PC-3 (cell line): ENCODE measurements at regions not wholly inside any gene's neighbourhood (a gene's known extent, or its start where the extent isn't known, plus 50 kb on each side); places are given as distances from the start of the nearest gene placed in this dataset.

Experiments used
- ATAC-seq: fragments of 200-7000 bp; cut with Tn5 transposase; 2 replicates; pipeline ENCODE4 v1.9.1; 2020; ENCODE audit warnings: mild to moderate bottlenecking, moderate library complexity
- BruUV-seq: library from RNA; stranded (reverse); fragments of 400-500 nt; replicated peaks from 2 replicates; lab custom pipeline; 2021; lab: Mats Ljungman, UMichigan
- CTCF ChIA-PET: fragments of 300-600 bp; sonication (Branson Sonifier 250); formaldehyde crosslinking; loops from one replicate; lab custom pipeline; 2022; ENCODE audit warnings: antibody characterized with exemption; lab: Charles Lee
- POLR2A ChIA-PET: fragments of 300-600 bp; sonication (Branson Sonifier 250); formaldehyde crosslinking; loops from one replicate; lab custom pipeline; 2022; ENCODE audit warnings: antibody characterized with exemption; ENCODE audit not compliant: unreplicated experiment; lab: Charles Lee
- DNase-seq: peaks from one replicate; pipeline ENCODE4 v3.0.0-alpha.2; 2015
- H2AFZ ChIP-seq: fragments of 300-600 bp; sonication (generic); 2 replicates; pipeline ENCODE4 v1.6.0; 2016; ENCODE audit warnings: antibody characterized with exemption, low read length
- H3F3A ChIP-seq: fragments of 300-600 bp; sonication (generic); one replicate; pipeline ENCODE4 v1.6.0; 2017; ENCODE audit warnings: antibody characterized with exemption, low read length, control low read depth, mild to moderate bottlenecking; ENCODE audit not compliant: unreplicated experiment
- H3K27ac ChIP-seq: fragments of 300-600 bp; sonication (generic); 2 replicates; pipeline ENCODE4 v1.5.1; 2016; ENCODE audit warnings: mild to moderate bottlenecking, low read length
- H3K27me3 ChIP-seq: fragments of 300-600 bp; sonication (generic); 2 replicates; pipeline ENCODE4 v1.6.1; 2016; ENCODE audit warnings: low read length, mixed read lengths
- H3K36me3 ChIP-seq: fragments of 300-600 bp; sonication (generic); 2 replicates; pipeline ENCODE4 v1.6.1; 2016; ENCODE audit warnings: low read depth, mixed run types, low read length, mixed read lengths
- H3K4me1 ChIP-seq: fragments of 300-600 bp; sonication (generic); 2 replicates; pipeline ENCODE4 v1.5.1; 2016; ENCODE audit warnings: low read length; ENCODE audit not compliant: insufficient read depth
- H3K4me2 ChIP-seq: fragments of 300-600 bp; sonication (generic); 2 replicates; pipeline ENCODE4 v1.6.0; 2016; ENCODE audit warnings: low read length
- H3K4me3 ChIP-seq: fragments of 300-600 bp; sonication (generic); 2 replicates; pipeline ENCODE4 v1.5.1; 2016; ENCODE audit warnings: mild to moderate bottlenecking, low read length, mixed read lengths
- H3K79me2 ChIP-seq: fragments of 300-600 bp; sonication (generic); 2 replicates; pipeline ENCODE4 v1.6.1; 2017; ENCODE audit warnings: low read length, mixed read lengths
- H3K9ac ChIP-seq: fragments of 300-600 bp; sonication (generic); 2 replicates; pipeline ENCODE4 v1.6.0; 2016; ENCODE audit warnings: mild to moderate bottlenecking, low read length
- H3K9me2 ChIP-seq: fragments of 300-600 bp; sonication (generic); replicated peaks from 2 replicates; pipeline ENCODE4 v1.6.1; 2016; ENCODE audit warnings: mixed run types, low read length, mixed read lengths
- H3K9me3 ChIP-seq: fragments of 300-600 bp; sonication (generic); 2 replicates; pipeline ENCODE4 v1.6.1; 2016; ENCODE audit warnings: low read length, mixed read lengths
- H4K20me1 ChIP-seq: fragments of 300-600 bp; sonication (generic); 2 replicates; pipeline ENCODE4 v1.6.1; 2016; ENCODE audit warnings: low read length, mixed read lengths
- CTCF ChIP-seq: fragments of 300-600 bp; sonication (generic); conservative IDR thresholded peaks from 2 replicates; pipeline ENCODE4 v1.5.1; 2017; ENCODE audit warnings: antibody characterized with exemption, low read depth, mild to moderate bottlenecking, low read length
- EZH2 ChIP-seq: fragments of 300-600 bp; sonication (generic); IDR thresholded peaks from one replicate; pipeline ENCODE4 v1.6.1; 2017; ENCODE audit warnings: antibody characterized with exemption, mild to moderate bottlenecking, low read length; ENCODE audit not compliant: unreplicated experiment
- EZH2phosphoT487 ChIP-seq: fragments of 300-600 bp; sonication (generic); IDR thresholded peaks from 2 replicates; pipeline ENCODE4 v1.6.1; 2018; ENCODE audit warnings: mild to moderate bottlenecking, antibody characterized with exemption, low read length, borderline replicate concordance
- intact Hi-C: fragments of 100-400 bp; cut with micrococcal nuclease; formaldehyde crosslinking; loops from 2 replicates; pipeline ENCODE4 v1.9.0; 2023

- H3K9ac ChIP-seq, result no peak overlapping the region
- no peak for DNase-seq
- intact Hi-C loops, result no loop called here
- H3K36me3 ChIP-seq, result no peaks in the 10 kb centered on the region
- TF ChIP-seq EZH2 (no peak), EZH2phosphoT487 (no peak), CTCF (no peak)
- no peaks in the 10 kb centered on the region for H3K79me2 ChIP-seq
- no peak for ATAC-seq
- ChIA-PET CTCF (no interaction called here), POLR2A (no interaction called here)
- no peaks in the 10 kb centered on the region for H3K4me1 ChIP-seq
- H4K20me1 ChIP-seq, result no peaks in the 10 kb centered on the region
- no peaks in the 10 kb centered on the region for H3K9me2 ChIP-seq
- no TSS peak for BruUV-seq
- H3F3A ChIP-seq, result no peaks in the 10 kb centered on the region
- no peak overlapping the region for H3K4me2 ChIP-seq
- H3K27ac ChIP-seq, result no peak overlapping the region
- H3K9me3 ChIP-seq, result no peaks in the 10 kb centered on the region
- no peak overlapping the region for H3K4me3 ChIP-seq
- H2AFZ ChIP-seq, result no peak overlapping the region
- no peaks in the 10 kb centered on the region for H3K27me3 ChIP-seq
Observed at GRCh38 chr9:31336841-31337240, 1047.6 kb upstream of the ACO1 start.

GRCh38 chr9:31347082-31347617, 1037.3 kb upstream of the ACO1 start:
- Histone ChIP-seq H3K79me2 (no peaks in the 10 kb centered on the region), H3K4me2 (peak overlapping the region; percentile 34; the same call in 1 of the 2 replicates), H3K27me3 (peaks cover 19% of the 10 kb centered on the region), H4K20me1 (no peaks in the 10 kb centered on the region), H2AFZ (0 out of 2 replicates have a peak overlapping the region, but pooled peaks have one; percentile 23), H3F3A (no peaks in the 10 kb centered on the region), H3K36me3 (no peaks in the 10 kb centered on the region), H3K4me1 (no peaks in the 10 kb centered on the region), H3K9me2 (no peaks in the 10 kb centered on the region), H3K9ac (no peak overlapping the region), H3K9me3 (no peaks in the 10 kb centered on the region), H3K4me3 (no peak overlapping the region), H3K27ac (no peak overlapping the region)
- no peak for DNase-seq
- POLR2A ChIA-PET, result no interaction called here
- TF ChIP-seq EZH2phosphoT487 (no peak), EZH2 (no peak), CTCF (no peak)
- no peak for ATAC-seq
- CTCF ChIA-PET, result interaction anchor here (0.6 kb wide), 1 partner anchor 195 kb away, joined by 4 read pairs; no protein-coding TSS in a partner anchor
- BruUV-seq, result no TSS peak
- intact Hi-C loops, result no loop called here

- H3K4me1 ChIP-seq, result no peaks in the 10 kb centered on the region
- H3K27ac ChIP-seq, result no peak overlapping the region
- ATAC-seq, result no peak
- CTCF ChIA-PET, result no interaction called here
- no peaks in the 10 kb centered on the region for H3K79me2 ChIP-seq
- H3K9me3 ChIP-seq, result no peaks in the 10 kb centered on the region
- H3K9ac ChIP-seq, result no peak overlapping the region
- intact Hi-C loops, result no loop called here
- H3K4me2 ChIP-seq, result no peak overlapping the region
- 0 out of 2 replicates have a peak, but pooled peaks cover 4% of the 10 kb centered on the region for H3K27me3 ChIP-seq
- no peaks in the 10 kb centered on the region for H3K9me2 ChIP-seq
- no TSS peak for BruUV-seq
- no peaks in the 10 kb centered on the region for H3K36me3 ChIP-seq
- POLR2A ChIA-PET, result no interaction called here
- TF ChIP-seq CTCF (no peak), EZH2phosphoT487 (no peak), EZH2 (no peak)
- H2AFZ ChIP-seq, result no peak overlapping the region
- H3F3A ChIP-seq, result no peaks in the 10 kb centered on the region
- no peaks in the 10 kb centered on the region for H4K20me1 ChIP-seq
- no peak overlapping the region for H3K4me3 ChIP-seq
- DNase-seq, result no peak
Observed at GRCh38 chr9:31355159-31355882, 1029.1 kb upstream of the ACO1 start.
